ENCODE measurements at regions not wholly inside any gene's neighbourhood (a gene's known extent, or its start where the extent isn't known, plus 50 kb on each side); places are given as distances from the start of the nearest gene placed in this dataset.

GRCh38 chr4:65014078-65014477, 604.8 kb upstream of the TECRL start:
- no peak for TF ChIP-seq FOXK1 (CRISPR knock-in tag; IDR thresholded peaks at IDR 0.05)
- no peak for TF ChIP-seq USF1 (CRISPR knock-in tag; IDR thresholded peaks at IDR 0.05)
- no peak for TF ChIP-seq NFYB (CRISPR knock-in tag; conservative IDR thresholded peaks at IDR 0.05; ENCODE audit: low read depth)
- no peak for TF ChIP-seq ATF3 (CRISPR knock-in tag; conservative IDR thresholded peaks at IDR 0.05)
- TF ChIP-seq CTCF (IDR thresholded peaks at IDR 0.05), result no peak
- TF ChIP-seq NFE2L1 (CRISPR knock-in tag; IDR thresholded peaks at IDR 0.05), result no peak
- no peak for TF ChIP-seq GTF2I (CRISPR knock-in tag; conservative IDR thresholded peaks at IDR 0.05)
- TF ChIP-seq HMGXB4 (CRISPR knock-in tag; IDR thresholded peaks at IDR 0.05), result no peak
- TF ChIP-seq ATF6 (CRISPR knock-in tag; IDR thresholded peaks at IDR 0.05), result no peak
- TF ChIP-seq ZNF121 (CRISPR knock-in tag; IDR thresholded peaks at IDR 0.05), result no peak
- no peak for TF ChIP-seq ATF2 (CRISPR knock-in tag; IDR thresholded peaks at IDR 0.05; ENCODE audit: borderline replicate concordance, low read depth)
- TF ChIP-seq ZNF423 (CRISPR knock-in tag; IDR thresholded peaks at IDR 0.05), result no peak
- no peak for TF ChIP-seq SP1 (CRISPR knock-in tag; conservative IDR thresholded peaks at IDR 0.05)
- TF ChIP-seq ZNF281 (CRISPR knock-in tag; IDR thresholded peaks at IDR 0.05), result no peak
